ENCODE measurements at regions not wholly inside any gene's neighbourhood (a gene's known extent, or its start where the extent isn't known, plus 50 kb on each side); places are given as distances from the start of the nearest gene placed in this dataset.

DNA sequence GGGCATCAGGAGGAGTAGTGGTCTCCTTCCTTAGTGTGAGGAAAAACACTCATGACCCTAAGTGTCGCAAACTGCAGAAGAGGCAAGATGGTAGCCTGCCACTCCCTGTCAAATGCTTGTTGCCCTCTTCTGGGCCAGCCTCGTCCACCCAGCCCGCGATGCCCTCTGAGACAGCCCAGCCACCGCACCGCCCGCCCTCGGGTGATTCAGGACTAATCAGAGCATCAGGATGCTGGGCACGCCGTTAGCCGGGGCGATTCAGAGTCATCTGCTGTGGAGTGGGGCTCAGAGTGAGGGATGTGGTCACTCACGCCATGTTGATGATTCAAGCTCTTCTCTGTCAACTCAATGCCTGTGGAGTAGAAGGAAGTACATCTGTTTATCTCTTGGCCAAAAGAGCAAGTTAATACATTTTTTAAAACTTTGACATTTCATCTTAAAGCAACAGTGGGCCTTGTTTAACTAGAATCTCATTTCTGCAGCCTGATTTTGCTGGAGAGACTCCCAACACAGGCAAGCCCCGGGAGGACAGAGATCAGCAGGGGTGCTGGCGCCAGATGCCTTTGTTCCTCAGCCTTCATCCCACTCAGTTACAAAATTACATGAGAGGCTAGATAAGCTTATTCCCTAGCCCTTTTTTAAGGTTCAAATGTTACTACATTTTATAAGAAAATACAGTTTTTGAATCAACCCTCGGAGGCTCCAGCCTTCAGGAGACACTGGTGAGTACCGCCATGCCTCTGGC, 79.0 kb downstream of the TMEM18 start:
- no peaks in the 10 kb centered on the region for H3K9me3 Mint-ChIP-seq (ENCODE audit: unreplicated experiment)
- no peak overlapping the region for H3K27ac Mint-ChIP-seq (ENCODE audit: unreplicated experiment)

DNA sequence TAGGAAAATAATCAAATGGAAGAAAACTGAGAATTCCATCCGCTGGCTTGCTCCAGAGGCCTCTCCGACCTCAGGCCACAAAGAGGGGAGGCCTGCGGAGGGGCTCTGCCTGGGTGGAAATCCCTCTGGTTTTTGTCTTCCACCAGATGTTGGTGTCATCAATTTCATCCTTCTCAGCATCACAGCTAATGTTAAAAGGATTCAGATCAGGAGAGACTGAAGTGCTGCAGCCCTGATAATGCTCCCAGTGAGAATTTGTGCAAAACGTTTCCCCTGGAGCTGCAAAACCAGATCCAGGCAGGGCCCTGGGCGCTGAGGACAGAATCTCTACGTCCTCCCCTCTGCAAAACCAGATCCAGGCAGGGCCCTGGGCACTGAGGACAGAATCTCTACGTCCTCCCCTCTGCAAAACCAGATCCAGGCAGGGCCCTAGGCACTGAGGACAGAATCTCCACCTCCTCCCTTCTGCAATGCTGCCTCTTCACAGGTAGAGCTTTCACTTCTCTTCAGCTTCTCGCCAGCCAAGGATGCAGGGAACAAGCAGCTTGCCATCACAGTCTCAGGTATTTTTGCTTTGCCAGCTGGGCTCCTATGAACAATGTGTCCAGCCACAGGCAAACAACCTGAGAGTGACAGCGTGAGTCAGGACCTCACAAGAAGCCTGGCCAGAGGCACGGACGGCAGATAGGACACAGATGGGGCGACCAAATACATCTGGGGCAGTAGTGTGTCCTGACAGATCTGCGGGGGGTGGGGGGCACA, 81.2 kb downstream of the TMEM18 start:
- DNase-seq (ENCODE audit: low spot score) = no peak
- peaks cover 4% of the 10 kb centered on the region for H3K27me3 Mint-ChIP-seq (ENCODE audit: unreplicated experiment)
- H3K9me3 Mint-ChIP-seq (ENCODE audit: unreplicated experiment) = no peaks in the 10 kb centered on the region
- H3K4me3 Mint-ChIP-seq (ENCODE audit: unreplicated experiment) = no peak overlapping the region
- TF ChIP-seq CTCF (IDR thresholded peaks at IDR 0.05; ENCODE audit: unreplicated experiment) = no peak
- H3K27ac Mint-ChIP-seq (ENCODE audit: unreplicated experiment) = no peak overlapping the region
- H3K4me1 Mint-ChIP-seq (ENCODE audit: unreplicated experiment) = peaks cover 3% of the 10 kb centered on the region
- no peaks in the 10 kb centered on the region for H3K36me3 Mint-ChIP-seq (ENCODE audit: low read depth, unreplicated experiment)

More for the DNA sequence above, 79.0 kb downstream of the TMEM18 start:
- Mint-ChIP-seq H3K4me3 (ENCODE audit: unreplicated experiment) (no peak overlapping the region), H3K4me1 (ENCODE audit: unreplicated experiment) (peaks cover 3% of the 10 kb centered on the region), H3K27me3 (ENCODE audit: unreplicated experiment) (peaks cover 4% of the 10 kb centered on the region), H3K36me3 (ENCODE audit: low read depth, unreplicated experiment) (no peaks in the 10 kb centered on the region)
- no peak for DNase-seq (ENCODE audit: low spot score)
- no peak for TF ChIP-seq CTCF (IDR thresholded peaks at IDR 0.05; ENCODE audit: unreplicated experiment)

GRCh38 chr2:595141-595815, 81.9 kb downstream of the TMEM18 start:
- DNase-seq (ENCODE audit: low spot score) = no peak
- H3K4me3 Mint-ChIP-seq (ENCODE audit: unreplicated experiment) = no peak overlapping the region
- H3K9me3 Mint-ChIP-seq (ENCODE audit: unreplicated experiment) = no peaks in the 10 kb centered on the region
- H3K36me3 Mint-ChIP-seq (ENCODE audit: low read depth, unreplicated experiment) = no peaks in the 10 kb centered on the region
- peaks cover 4% of the 10 kb centered on the region for H3K27me3 Mint-ChIP-seq (ENCODE audit: unreplicated experiment)
- TF ChIP-seq CTCF (IDR thresholded peaks at IDR 0.05; ENCODE audit: unreplicated experiment) = no peak
- H3K27ac Mint-ChIP-seq (ENCODE audit: unreplicated experiment) = no peak overlapping the region
- H3K4me1 Mint-ChIP-seq (ENCODE audit: unreplicated experiment) = peaks cover 3% of the 10 kb centered on the region

DNA sequence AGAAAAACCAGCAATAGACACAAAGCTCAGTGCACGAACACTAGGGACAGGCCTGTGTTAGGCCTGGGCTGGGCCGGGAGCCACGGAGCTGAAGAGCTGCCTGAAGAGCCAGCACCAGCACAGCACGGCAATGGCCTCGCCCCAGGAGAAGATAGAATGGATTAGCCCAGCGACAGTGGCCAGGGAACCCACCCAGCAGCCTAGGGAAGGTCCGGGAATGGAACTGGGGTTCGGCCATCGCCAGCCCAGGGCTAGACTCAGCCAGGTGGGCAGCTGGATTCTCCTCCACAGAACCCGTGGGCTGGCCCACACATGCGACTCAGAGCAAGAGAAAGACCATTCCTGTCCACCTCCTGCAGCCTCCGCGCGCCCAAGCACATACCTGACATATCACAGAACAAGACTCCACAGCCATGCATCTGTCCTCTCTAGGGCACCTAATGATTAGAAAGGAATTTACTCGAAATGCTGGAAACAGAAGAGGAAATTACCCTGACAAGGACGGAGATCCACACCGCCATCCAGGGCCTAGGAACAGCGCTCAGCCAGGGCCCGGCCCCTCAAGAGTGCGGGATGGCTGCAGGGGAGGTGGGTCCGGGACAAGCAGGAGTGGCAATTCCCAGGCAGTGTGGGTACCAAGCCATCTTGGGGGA, 82.8 kb downstream of the TMEM18 start:
- Mint-ChIP-seq H3K36me3 (ENCODE audit: low read depth, unreplicated experiment) (no peaks in the 10 kb centered on the region), H3K27me3 (ENCODE audit: unreplicated experiment) (peaks cover 4% of the 10 kb centered on the region), H3K4me3 (ENCODE audit: unreplicated experiment) (no peak overlapping the region), H3K9me3 (ENCODE audit: unreplicated experiment) (no peaks in the 10 kb centered on the region), H3K4me1 (ENCODE audit: unreplicated experiment) (peaks cover 3% of the 10 kb centered on the region), H3K27ac (ENCODE audit: unreplicated experiment) (no peak overlapping the region)
- DNase-seq (ENCODE audit: low spot score) = no peak
- no peak for TF ChIP-seq CTCF (IDR thresholded peaks at IDR 0.05; ENCODE audit: unreplicated experiment)

Data from endothelial cell (in vitro differentiated cells).